ENCODE measurements at regions not wholly inside any gene's neighbourhood (a gene's known extent, or its start where the extent isn't known, plus 50 kb on each side); places are given as distances from the start of the nearest gene placed in this dataset.

GRCh38 chr13:73741742-73742141, 392.5 kb downstream of the KLF12 start:
- no peak for TF ChIP-seq CTCF (IDR thresholded peaks at IDR 0.05; ENCODE audit: low read length)
- no peak for TF ChIP-seq EZH2 (IDR thresholded peaks at IDR 0.05; ENCODE audit: borderline replicate concordance, low read length)
